Renal cortical epithelial cell (primary cell): ENCODE measurements at regions not wholly inside any gene's neighbourhood (a gene's known extent, or its start where the extent isn't known, plus 50 kb on each side); places are given as distances from the start of the nearest gene placed in this dataset.

ENCODE experiments used
- DNase-seq: peaks from one replicate; pipeline ENCODE4 v3.0.0-alpha.2; 2011; ENCODE audit warnings: low read depth

DNA sequence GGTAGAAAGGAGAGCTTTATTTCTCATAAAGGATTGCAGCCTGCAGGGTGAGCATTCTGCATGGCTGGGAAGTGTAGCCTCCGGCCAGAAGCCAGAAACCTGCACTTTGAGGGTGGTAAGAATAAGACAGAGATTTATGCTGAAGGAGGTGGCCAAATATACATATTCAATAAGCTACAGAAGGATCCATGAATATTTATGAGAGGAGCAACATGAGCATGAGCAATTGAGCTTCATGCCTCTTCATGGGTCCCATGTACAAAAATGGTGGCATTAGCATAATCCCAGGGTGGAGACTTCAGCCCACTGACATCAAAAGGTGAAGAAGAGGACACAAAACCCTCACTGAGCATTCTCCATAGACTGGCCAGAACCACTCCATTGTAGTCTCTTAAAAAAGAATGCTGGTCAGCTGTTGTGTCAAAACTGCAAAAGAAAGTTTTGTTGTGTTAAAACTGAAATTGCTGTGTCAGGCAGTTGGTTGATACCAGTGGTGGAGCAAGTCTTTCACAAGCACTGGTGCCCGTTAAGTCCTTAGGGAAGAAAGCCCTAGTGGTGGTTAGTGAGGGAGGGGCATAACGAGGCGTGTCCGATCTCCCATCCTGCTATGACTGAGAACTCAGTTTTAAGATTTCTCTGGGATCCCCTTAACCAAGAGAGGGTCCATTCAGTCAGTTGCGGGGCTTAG lies 160.8 kb upstream of the MAP1B start:
- DNase-seq = no peak

DNA sequence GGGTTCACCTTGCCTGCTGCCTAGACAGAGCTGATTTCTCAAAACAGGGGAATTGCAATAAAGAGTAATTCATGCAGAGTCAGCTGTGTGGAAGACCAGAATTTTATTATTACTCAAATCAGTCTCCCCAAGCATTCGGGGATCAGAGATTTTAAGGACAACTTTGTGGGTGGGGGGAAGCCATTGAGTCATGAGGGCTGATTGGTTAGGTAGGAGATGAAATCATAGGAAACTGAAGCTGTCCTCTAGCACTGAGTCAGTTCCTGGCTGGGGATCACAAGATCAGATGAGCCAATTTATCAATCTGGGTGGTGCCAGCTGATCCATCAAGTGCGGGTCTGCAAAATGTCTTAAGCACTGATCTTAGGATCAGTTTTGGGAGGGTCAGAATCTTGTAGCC lies 159.1 kb upstream of the MAP1B start:
- no peak for DNase-seq

DNA sequence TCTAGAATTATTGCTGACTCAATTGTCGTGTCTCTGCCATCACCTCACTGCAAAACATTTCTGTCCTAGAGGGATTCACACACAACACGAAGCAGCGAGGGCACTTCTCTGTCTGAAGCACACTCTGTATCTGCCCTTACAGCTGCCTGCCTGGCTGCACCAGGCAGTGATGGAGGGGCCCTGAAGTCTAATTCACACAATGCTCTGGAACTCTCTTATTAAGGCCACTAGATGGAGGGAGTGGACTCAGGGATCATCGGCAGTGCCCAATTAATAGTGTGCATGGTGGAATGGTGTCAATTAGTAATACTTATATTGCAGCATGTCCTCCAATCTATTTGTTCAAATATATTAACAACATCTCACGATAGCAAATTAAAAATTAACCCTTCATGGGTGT lies 157.5 kb upstream of the MAP1B start:
- no peak for DNase-seq

DNA sequence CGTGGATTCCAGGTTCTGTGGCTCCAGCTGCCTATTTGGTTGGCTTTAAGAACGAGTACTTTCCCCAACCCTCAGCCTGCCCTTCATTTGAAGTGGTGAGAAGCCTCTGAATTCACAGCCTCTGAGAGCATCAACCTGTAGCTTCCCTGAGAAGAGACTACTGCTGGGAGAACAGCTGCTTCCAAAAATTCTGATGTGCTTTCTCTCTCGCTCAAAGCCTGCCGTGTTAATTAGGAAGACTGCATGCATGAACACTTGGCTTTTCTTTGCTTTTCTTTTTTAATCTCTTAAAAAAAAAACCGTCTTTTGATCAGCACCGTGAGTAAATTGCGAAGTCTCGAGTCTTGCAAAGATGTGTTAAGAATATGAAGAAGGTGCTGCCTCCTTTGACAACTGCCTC lies 153.4 kb upstream of the MAP1B start:
- no peak for DNase-seq

DNA sequence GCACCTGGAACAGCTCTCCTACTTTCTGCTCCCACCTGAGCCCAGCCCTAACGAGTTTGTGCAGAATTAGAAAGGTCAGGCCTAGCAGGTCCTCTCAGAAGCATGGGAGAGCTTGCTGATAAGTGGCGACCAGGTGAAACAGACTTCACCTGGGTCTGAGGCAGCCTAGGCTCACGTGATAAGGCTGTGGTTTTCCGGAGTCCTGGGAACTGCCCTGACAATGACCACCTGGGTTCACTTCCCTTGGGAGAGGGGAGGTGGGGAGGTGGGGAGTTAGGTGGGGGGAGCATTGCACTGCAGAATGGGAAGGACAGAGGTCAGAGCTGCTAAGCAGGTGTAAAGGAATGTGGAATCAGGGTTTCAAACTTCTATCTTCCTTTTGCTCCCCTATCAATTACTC lies 152.9 kb upstream of the MAP1B start:
- DNase-seq = no peak

DNA sequence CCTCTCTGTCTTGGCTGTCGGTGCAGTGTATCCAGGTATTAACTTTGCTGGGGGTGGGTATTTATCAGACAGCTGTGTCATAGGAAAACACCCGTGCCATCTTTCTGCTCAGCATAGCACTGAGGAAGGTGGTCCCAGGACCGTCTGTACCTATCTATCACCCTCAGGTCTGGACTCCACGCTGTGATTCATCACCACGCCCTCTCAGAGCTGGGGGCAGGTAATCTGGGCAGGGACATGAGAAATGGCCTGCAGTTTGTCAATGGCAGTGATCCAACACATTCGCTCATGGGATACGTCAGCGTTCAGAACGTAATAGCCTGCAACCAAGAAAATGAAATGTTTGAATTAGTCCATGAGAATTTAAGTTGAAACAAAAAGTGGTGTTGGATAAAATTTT lies 151.6 kb upstream of the MAP1B start:
- no peak for DNase-seq

DNA sequence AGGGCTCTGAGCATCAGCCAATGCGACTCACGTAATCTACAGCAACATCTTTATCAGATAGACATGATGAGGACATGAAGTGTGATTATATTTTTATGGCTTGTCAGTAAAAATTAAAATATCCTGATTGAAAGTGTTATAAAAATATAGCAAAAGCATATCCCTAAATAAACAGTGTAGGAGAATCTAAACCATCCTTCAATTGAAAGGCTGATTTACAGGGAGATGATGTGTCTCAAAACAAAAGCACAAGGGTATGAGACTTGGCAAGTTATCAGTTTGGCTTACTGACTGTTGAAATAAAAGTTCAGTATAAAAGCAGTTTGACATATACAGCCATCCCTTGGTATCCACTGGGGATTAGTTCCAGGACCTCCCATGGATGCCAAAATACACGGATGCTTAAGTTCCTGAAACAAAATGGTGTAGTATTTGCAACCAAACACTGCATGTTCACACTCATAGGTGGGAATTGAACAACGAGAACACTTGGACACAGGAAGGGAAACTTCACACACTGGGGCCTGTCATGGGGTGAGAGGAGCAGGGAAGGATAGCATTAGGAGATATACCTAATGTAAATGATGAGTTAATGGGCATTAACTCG lies 149.9 kb upstream of the MAP1B start:
- DNase-seq = no peak

DNA sequence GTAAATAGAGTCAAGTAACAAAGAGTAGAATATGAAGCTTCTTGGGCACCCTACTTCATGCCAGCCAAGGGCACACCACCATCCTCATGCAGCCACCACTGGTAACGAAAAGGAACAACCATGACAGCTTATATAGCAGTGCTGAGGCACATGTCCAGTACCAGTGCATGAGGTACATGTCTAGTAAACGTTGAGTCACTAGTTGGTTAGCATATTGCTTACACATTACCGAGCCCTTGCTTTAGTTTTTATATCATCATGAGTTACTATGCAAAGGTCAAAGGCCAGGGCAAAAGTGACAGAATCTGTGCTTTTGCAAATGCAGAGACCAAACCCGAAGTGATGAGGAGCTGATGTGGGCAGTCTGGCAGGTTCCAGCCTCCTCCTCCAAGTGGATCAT lies 147.1 kb upstream of the MAP1B start:
- no peak for DNase-seq

DNA sequence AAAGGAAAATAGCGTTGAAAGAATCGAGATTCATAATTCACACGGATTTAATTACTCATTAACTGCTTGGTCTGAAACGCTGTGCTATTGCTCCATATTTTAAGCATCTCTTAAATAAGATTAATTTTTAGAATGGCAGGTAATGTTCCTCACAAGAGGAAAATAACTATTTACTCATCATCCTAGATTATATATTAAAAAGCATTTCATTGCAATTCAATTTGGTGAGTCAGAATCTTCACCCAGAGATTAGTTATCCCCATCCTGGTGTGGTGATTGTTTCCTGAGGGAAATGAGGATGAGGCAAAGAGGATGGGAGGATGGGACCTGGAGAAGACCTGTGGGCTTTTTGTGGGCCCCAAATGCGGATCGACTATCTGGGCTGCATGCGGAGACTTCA lies 145.5 kb upstream of the MAP1B start:
- no peak for DNase-seq

DNA sequence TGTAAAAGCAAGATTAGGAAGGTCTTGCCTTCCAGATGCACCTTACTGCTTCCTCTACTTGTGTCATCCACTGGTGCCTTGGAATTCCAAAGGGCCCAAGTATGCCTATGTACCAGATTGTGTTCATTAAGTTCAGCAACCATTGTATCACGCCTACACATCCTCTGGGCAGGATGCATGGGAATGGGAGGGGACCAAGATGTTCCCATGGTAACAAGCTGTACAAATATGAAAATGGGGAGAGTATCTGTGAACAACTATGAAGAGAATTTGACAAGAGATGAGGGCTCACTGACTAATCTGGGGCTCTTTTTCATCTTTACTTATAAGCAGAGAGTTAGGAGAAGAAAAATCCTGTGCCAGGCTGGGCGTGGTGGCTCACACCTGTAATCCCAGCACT lies 137.8 kb upstream of the MAP1B start:
- DNase-seq = no peak

DNA sequence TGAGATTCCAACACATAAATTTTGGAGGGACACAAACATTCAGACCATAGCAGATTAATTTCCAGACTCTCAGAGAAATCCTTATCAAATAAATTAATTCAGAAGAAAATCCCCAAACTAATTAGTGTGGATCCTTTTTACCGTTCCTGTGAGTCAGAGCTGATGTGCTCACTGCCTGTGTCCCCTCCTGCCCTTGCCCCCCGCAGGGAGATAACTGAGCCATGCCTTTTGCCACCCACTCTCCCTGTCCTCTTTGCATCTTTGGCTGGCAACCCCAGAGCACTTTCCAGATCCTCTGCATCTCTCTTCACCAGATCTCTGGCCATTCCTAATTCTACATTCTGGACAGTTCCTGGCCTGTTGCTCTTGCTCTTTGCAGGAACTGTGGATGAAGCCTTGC lies 135.4 kb upstream of the MAP1B start:
- no peak for DNase-seq

DNA sequence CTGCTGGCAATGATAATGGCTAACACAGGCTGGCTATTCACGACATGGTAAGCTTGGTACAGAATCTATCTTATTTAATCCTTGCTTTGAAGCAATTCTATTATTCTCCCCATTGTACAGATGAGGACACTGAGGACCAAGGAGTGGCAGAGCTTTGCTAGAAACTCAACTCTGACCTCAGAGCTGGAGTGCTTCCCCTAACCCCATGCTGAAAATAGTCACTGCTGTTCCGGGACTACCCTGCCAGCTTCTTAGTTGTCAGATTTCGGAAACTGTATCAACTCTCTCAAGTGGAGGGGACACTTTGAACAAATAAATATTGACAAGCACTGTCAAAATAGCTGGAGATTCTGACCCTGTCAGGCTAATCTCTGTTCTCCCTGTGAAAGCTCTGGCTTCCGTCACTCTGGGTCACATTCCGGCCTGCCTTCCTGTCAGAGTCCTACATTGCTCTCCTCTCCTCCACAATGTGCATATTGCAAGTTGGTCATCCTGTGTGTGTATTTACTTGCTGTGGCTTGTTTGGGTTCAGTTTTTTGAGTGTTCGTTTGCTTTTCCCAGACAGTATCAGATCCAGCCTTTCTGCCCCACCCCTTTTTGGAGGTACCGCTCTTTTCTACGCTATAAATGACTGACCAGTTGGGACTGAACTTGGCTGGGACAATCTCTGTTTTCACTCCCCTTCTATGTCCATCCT lies 134.3 kb upstream of the MAP1B start:
- DNase-seq = no peak

DNA sequence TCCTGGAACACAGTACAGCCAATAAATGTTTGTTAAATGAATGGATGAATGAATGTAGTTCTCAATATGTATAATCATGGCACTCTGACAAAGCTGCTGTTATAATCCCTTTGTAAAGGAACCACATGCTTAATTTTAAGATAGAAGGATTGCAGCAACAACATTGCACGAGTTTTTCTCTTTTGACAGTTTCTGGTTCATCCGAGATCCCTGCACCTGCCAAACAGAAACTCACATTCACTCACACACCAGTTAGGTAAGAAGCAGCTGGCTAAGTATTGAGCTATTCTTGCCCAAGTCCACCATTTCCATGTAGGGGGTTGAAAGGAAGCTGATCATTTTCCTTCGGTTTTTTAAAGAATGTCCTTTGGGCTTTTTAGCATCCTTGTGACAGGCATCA lies 133.7 kb upstream of the MAP1B start:
- no peak for DNase-seq

DNA sequence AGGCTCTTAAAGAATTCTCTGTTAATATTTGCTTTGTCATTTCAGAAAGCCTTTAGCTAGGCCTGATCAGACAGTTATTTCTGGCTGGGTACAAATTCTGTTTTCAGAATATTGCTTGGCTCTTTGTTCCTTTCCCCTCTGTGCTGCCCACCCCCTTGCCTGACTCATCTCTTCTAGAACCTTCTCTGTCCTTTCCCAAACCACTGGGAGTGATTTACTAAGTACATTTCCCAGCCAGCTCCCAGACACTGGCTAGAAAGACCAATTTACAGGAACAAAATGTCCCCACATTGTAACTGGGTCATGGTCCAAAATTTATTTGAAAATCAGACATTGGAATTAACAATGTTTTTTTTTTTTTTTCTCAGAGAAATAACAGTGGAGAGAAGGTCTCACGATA lies 133.1 kb upstream of the MAP1B start:
- DNase-seq = peak; percentile 13

DNA sequence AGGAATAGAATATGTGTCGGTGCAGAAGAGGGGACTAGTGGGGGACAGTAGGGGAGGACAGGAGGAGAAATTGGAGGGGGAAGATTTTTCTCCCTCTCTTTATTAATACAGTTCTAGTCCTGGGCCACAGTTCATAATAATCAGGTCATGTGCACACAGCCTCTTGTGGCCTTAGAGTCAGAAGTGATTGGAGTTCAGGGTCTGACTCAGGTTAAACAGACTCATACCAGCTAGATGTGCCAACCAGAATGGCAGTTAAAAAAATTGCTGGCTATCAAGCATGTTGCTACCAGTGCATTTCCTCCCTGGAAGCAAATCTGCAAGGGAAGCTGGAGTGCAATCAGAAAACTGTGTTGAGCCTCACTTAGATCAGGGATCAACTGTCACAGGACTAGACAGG lies 132.7 kb upstream of the MAP1B start:
- DNase-seq = peak; percentile 30

DNA sequence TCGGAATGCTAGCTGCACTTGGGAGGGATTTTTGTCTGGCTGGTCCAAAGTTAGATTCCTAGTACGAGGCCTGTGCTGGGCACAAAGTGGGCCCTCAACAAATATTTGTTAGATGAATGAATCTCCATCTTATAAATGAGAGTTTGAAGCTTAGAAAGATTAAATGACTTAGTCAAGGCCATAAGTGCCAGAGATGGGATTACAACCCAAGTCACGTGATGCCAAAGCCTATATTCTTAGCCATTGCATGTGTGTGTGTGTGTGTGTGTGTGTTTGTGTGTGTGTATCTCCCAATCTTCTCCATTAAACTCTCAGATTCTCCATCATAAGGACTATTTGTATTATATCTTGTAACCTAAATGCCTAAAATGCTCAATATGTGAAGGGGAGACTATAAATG lies 130.8 kb upstream of the MAP1B start:
- no peak for DNase-seq

DNA sequence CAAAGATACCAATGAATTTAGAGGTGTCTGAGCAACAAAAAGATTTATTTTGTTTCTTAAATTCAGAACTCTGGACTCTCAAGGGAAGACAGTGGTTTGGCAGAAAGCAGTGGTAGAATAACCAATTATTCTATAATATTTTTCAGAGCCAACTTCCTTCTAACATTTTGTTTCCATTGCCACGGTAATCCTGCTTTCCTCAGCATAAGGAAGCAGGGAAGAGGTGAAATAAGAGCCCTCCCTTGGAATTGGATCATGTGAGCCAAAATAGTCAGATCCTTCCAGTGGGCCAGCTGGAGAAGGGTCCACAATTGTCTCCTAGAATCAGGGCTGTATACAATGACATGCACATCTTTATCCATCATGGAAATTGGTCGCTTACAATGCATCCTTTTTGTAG lies 130.0 kb upstream of the MAP1B start:
- DNase-seq = no peak

DNA sequence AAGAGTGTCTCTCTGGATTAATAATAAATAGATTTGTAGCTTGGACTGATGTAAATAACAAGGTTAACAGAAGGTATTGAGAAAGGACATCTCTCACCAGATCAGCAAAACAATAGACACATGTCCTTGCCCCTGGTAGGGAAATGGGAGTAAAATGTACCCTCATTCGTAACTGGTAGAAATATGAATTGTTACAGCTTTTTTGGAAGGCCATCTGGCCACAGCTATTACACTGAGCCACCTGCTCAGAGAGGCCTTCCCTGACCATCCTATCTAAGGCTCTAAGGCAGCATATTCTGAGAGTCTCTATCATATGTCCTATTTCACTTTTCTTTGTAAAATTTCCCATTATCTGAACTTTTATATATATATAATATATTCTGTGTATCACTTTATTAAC lies 129.1 kb upstream of the MAP1B start:
- DNase-seq = no peak

DNA sequence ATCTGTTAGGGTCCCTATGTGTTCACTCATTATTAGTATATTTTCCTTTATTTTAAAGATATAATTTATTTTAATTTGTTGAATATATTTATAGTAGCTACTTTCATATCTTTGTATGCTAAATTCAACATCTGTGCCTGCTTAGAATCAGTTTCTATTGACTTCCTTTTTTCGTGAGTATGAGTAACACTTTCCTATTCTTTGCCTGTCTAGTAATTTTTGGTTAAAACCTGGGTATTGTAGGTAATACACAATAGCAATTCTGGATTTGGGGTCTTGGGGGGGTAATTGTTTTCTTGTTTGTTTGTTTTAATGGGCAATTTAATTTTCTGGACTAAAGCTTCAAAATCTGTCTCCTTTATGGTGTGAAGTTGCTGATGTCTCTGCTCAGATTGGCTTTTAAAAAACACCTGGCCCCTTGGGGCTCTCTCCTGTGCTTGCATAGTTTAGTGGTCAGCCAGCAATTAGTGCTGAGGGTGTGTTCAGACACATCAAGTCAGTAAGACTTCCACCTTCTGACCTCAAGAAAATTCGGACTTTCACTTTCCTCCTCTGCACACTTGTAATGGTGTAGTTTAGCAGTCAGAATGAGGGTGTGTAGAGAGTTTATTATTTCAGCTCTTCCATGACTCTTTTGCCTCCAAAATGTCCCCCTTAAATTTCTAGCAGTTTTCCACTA lies 124.4 kb upstream of the MAP1B start:
- DNase-seq = no peak

DNA sequence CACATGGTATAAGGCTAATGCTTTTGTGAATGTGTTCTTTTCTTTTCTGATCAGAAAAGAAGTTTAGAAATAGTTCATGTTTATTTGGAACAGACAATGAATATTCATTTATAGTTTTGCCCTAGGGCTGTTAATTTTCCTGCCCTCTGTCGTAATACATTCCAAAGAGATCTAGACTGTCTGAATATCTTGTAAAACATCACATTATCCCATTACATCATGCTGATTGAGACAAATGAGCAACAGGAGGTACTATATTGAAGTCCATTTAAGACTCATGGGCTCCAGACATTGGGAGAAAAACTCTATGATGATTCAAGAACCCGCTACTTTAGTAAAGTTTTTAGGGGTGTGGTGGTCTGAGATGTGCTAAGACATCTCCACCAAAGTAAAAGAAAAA lies 121.2 kb upstream of the MAP1B start:
- no peak for DNase-seq

DNA sequence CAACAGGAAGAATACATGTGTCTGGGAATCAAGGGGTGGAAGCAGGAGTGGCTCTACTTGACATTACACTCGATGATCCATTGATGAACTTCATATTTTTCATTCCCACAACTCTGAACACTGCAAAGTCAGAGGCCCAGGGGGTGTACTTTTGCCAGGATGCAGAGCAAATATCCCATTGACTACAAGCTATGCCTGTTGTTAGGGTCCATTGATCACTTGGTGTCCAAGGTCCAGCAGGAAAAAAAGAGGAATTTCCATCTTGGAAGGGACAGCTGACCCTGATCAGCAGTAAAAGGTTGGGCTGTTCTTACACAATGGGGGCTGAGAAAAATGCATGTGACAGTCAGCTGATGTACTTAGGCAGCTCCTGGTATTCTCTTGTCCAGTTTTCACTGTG lies 118.5 kb upstream of the MAP1B start:
- DNase-seq = no peak

DNA sequence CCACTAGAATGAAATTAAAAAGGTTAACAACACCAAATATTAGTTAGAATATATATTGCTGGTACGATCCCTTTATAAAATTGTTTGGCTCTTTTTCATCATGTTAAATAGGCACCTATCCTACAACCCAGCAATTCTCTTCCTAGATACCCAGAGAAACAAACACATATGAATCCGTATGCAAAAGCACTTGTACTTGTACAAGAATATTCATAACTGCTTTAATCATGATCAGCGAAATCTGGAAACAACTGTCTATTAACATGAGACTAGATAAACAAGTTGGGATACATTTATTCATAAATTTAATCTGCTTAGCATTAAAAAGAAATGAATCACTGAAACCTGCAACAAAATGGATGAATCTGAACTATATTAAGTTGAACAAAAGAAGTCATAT lies 113.7 kb upstream of the MAP1B start:
- no peak for DNase-seq

DNA sequence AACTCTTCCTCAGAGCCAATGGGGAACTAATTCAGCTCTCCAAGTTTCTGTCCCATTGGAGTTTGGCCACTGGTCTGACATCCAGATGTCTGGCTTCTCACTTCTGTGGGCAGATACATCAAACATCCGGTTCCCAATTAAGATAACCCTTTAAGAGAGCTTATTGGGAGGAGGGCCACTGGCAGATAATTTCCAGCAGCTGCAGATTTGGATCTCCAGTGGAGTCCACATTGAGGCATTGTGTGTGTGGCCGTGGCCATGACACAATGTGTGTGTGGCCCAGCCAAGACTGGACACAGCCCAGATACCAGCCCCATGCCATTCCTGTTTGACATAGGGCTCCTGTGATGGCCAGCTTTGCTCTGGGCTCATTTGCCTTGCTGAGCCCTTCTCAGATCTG lies 110.5 kb upstream of the MAP1B start:
- DNase-seq = no peak
